BJ (cell line): ENCODE measurements at regions not wholly inside any gene's neighbourhood (a gene's known extent, or its start where the extent isn't known, plus 50 kb on each side); places are given as distances from the start of the nearest gene placed in this dataset.

Experiments
- CTCF ChIA-PET: fragments of 350-600 bp; formaldehyde crosslinking; extraction: SDS; loops from one replicate; lab custom pipeline; 2021; ENCODE audit warnings: antibody characterized with exemption, inconsistent platforms; lab: Yijun Ruan, JAX
- POLR2A ChIA-PET: fragments of 300-600 bp; sonication (Branson Sonifier 250); formaldehyde crosslinking; extraction: SDS; loops from one replicate; lab custom pipeline; 2021; ENCODE audit warnings: antibody characterized with exemption; lab: Charles Lee
- DNase-seq: peaks from one replicate; pipeline ENCODE4 v3.0.0-alpha.2; 2011; ENCODE audit warnings: low read depth
- H3K27me3 ChIP-seq: 2 replicates; pipeline ENCODE4 v1.6.0; 2011; ENCODE audit warnings: low read length; ENCODE audit not compliant: control insufficient read depth, insufficient read depth
- H3K36me3 ChIP-seq: 2 replicates; pipeline ENCODE4 v1.5.1; 2011; ENCODE audit warnings: low read length; ENCODE audit not compliant: control insufficient read depth, insufficient read depth
- H3K4me3 ChIP-seq: 2 replicates; pipeline ENCODE4 v1.5.1; 2011; ENCODE audit warnings: low read depth, mild to moderate bottlenecking, control low read depth, low read length
- TF ChIP-seq, protein P1 (sequence below): IDR thresholded peaks from 2 replicates; pipeline ENCODE4 v1.5.1; 2011; ENCODE audit warnings: low read depth, mild to moderate bottlenecking, control low read depth, inconsistent platforms, low read length, moderate library complexity; ENCODE audit not compliant: insufficient read depth

DNA sequence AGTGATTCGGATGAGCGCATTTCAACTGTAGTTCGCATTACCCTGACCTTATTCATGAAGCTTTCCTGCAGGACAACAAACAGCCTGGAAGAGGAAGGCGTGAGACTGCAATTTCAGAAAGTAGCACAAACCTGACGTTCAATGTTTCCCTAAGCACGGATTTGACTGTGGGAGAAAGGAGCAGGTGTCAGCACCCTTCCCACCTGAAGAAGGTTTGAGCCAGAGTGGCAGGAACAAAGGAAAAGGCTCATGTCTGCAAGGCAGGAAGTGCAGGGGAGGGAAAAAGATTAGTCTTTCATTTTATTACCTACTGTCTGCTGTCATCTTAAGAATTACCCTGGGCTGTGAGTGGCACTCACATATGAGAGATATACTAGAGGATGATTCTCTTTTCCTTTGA, 114.0 kb downstream of the MED10 start:
- H3K4me3 ChIP-seq, result no peak overlapping the region
- no peak for DNase-seq
- TF ChIP-seq, protein P1, sequence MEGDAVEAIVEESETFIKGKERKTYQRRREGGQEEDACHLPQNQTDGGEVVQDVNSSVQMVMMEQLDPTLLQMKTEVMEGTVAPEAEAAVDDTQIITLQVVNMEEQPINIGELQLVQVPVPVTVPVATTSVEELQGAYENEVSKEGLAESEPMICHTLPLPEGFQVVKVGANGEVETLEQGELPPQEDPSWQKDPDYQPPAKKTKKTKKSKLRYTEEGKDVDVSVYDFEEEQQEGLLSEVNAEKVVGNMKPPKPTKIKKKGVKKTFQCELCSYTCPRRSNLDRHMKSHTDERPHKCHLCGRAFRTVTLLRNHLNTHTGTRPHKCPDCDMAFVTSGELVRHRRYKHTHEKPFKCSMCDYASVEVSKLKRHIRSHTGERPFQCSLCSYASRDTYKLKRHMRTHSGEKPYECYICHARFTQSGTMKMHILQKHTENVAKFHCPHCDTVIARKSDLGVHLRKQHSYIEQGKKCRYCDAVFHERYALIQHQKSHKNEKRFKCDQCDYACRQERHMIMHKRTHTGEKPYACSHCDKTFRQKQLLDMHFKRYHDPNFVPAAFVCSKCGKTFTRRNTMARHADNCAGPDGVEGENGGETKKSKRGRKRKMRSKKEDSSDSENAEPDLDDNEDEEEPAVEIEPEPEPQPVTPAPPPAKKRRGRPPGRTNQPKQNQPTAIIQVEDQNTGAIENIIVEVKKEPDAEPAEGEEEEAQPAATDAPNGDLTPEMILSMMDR, result no peak
- POLR2A ChIA-PET, result no interaction called here
- H3K27me3 ChIP-seq, result no peaks in the 10 kb centered on the region
- no peaks in the 10 kb centered on the region for H3K36me3 ChIP-seq
- CTCF ChIA-PET, result no interaction called here

DNA sequence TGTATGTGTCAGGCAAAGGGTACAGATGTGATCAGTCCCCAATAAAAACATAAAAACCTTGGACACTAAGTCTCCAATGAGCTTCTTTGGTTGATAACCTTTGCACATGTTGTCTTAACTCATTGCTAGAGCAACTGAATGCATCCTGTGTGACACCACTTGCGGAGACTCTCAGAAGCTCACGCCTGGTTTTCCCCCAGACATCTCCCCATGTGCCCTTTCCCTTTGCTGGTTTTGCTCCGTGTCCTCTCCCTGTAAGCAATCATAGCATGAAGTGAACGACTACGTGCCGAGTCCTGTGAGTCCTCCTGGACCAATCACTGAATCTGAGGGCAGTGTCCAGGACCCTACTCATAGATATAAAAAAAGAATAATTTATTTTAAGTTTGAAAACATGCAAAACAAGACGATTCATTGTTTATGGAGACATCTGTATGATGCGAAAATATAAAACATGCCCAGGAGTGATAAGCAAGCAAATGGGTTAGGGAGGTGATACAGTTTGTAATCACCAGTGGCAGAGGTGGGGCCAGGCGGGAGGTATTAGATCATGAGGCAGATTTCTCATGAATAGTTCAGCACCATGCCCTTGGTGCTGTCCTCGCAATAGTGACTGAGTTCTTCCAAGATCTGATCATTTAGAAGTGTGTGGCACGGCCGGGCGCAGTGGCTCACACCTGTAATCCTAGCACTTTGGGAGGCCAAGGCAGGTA, 115.5 kb downstream of the MED10 start:
- H3K27me3 ChIP-seq, result no peaks in the 10 kb centered on the region
- H3K4me3 ChIP-seq, result no peak overlapping the region
- ChIA-PET CTCF (no interaction called here), POLR2A (no interaction called here)
- TF ChIP-seq, protein P1, result no peak
- DNase-seq, result no peak
- no peaks in the 10 kb centered on the region for H3K36me3 ChIP-seq

DNA sequence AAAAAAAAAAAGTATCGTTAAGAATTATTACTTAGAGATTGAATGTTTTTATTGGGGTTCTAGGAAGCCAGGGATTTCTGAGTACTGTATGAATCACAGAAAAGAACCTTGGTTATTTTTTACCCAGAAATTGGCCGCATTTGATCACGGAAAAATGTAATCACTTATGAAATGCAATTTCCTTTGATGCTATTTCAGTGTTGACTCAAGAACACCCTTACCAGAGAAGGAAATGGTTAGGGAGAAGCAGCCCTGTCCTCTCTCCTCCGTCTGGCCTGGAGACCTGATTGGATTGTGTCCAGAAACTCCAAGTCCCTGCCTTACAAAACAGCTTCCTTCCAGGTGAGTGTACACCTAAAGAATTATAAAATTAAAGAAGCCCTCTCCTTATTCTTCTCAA, 116.7 kb downstream of the MED10 start:
- Histone ChIP-seq H3K36me3 (no peaks in the 10 kb centered on the region), H3K27me3 (no peaks in the 10 kb centered on the region), H3K4me3 (no peak overlapping the region)
- POLR2A ChIA-PET, result no interaction called here
- TF ChIP-seq, protein P1, result no peak
- CTCF ChIA-PET, result no interaction called here
- DNase-seq, result no peak

DNA sequence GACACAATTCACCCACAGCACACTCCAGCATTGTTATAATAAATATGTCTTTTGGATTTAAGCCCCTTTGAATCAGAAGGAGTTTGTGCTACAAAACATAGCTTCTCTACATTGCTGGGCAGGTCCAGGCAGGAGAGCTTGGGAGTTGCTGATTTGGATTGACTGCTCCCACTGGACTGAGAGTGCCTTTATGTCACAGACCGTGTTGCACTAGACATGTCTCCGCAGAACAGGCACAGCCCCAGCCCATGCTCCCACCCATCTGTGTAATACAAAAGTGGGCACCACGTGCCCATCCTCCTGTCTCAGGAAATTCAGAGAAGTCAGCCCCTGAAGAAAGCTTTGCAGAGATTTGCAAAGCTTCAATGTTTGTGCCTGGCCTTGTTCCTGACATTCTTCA, 117.1 kb downstream of the MED10 start:
- ChIA-PET CTCF (no interaction called here), POLR2A (no interaction called here)
- no peaks in the 10 kb centered on the region for H3K36me3 ChIP-seq
- DNase-seq, result no peak
- TF ChIP-seq, protein P1, result no peak
- H3K27me3 ChIP-seq, result no peaks in the 10 kb centered on the region
- no peak overlapping the region for H3K4me3 ChIP-seq

DNA sequence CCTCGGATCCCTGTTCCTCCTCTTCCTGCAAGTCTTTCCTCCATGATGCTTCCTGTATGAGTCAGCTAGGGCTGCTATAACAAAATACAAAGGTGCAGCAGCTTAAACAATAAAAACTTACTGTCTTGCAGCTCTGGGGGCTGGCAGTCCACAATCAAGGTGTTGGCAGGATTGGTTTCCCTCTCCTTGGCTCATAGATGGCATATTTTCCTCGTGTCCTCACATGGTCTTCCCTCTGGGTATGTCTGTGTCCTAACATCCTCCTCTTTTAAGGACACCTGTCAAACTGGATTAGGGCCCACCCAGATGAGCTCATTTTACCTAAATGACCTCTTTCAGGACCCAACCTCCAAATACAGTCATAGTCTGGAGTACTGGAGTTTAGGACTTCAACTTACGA, 117.5 kb downstream of the MED10 start:
- no peak for DNase-seq
- POLR2A ChIA-PET, result no interaction called here
- CTCF ChIA-PET, result no interaction called here
- H3K27me3 ChIP-seq, result no peaks in the 10 kb centered on the region
- no peak overlapping the region for H3K4me3 ChIP-seq
- H3K36me3 ChIP-seq, result no peaks in the 10 kb centered on the region
- TF ChIP-seq, protein P1, result no peak
